NCI-H1417 (cell line): ENCODE measurements at regions not wholly inside any gene's neighbourhood (a gene's known extent, or its start where the extent isn't known, plus 50 kb on each side); places are given as distances from the start of the nearest gene placed in this dataset.
"Not testable (repeated sequence)": the region's sequence is repeated elsewhere in the genome, so short reads cannot be mapped to it uniquely, and the experiment has no call there.

Experiments
- DNase-seq, 3 experiments: peaks; one replicate each; lab custom pipeline; 2025; lab: John Stamatoyannopoulos, UW

DNA sequence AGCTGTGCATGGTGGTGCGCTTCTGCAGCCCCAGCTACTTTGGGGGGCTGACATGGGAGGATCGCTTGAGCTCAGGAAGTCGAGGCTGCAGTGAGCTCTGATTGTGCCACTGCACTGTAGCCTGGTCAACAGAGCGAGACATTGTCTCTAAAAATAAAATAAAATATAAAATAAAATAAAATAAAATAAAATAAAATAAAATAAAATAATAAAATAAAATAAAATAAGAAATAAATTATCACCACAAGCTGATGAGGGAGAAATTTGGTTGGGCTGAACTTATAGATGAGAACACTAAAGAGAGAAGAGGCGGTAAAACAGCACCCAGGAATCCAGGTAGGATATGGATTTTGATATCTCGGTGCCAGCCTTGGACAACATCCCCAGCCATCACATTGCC, 933.7 kb downstream of the NLGN4X start:
- DNase-seq: no peak

DNA sequence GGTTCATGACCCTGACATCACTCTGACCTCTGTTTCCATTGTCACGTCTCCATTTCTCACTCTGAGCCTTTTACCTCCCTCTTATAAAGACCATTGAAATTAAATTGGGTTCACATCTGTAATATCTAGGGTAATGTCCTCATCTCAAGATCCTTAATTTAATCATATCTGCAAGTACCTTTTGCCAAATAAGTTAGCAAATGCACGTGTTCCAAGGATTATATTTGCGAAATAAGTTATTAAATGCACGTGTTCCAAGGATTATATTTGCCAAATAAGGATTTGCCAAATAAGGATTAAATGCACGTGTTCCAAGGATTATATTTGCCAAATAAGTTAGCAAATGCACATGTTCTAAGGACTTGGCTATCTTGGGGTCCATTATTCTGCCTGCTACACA, 938.0 kb downstream of the NLGN4X start:
- no peak for DNase-seq

DNA sequence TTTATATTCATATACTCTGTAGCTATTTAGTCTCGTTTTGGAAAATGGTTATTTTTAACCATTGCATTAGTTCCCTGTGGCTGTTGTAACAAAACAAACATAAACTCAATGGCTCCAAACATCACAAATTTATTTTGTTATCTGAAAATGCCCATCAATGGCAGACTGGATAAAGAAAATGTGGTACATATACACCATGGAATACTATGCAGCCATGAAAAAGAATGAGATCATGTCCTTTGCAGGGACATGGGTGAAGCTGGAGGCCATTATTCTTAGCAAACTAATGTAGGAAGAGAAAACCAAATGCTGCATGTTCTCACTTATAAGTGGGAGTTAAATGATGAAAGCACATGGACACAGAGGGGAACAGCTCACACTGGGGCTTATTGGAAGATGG, 938.7 kb downstream of the NLGN4X start:
- not testable (repeated sequence) for DNase-seq

DNA sequence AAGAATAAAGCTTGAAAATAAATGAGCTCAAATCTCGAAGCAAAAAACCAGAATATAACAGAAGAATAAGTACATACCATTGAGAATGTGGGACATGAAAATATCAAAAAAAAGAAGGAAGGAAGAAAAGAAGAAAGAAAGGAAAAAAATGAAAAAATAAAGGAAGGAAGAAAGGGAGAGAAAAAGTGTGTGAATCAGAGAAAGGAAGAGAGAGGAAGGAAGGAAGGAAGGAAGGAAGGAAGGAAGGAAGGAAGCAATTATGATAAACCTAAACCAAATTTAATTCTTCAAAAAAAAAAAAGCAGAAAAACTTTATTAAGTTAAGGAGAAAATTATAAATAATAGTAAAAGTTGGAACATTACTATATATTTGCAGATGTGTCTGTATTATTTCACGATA, 949.8 kb downstream of the NLGN4X start:
- DNase-seq: no peak

DNA sequence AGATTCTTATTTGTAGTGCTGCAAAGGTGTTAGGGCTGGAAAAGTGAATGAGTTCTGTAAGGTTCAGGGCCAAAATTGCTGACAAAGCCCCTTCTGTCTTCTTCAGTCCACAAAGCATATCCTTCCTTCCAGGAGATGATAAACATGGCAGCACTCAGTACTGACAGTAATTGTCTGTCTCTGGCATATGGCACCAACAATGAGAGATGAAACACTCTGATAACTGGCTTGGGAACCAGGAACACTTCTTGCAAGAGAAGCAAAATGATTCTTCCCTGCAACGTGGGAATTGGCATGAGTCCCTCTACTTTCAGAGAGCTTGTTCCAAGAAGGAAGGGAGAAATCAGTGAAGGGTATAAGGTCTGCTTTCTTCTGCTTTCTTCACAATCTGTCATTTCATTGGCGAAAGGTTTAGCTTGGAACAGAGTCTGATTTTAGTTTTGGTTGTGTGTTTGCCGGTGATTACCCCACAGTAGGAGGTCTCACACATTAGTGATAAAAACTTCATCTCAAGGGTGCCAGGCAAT, 963.3 kb downstream of the NLGN4X start:
- DNase-seq: no peak

DNA sequence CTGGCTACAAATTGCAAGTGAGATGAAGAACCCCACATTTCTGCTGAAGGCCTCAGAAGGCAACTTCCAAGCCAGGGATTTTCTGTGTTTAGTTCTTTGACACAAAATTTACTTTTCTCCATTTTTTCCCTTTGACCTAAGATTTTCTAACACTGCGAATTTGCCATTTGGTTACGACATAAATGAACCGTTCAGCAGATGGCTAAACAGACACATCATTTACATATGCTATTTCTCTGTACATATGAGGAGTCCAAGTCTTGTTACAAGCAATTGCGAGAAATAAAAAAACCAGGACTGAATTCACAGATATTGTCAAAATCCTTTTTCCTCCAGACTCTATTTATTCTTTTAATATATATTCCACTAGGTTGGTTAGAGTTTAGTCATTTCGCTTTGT, 978.6 kb downstream of the NLGN4X start:
- no peak for DNase-seq

DNA sequence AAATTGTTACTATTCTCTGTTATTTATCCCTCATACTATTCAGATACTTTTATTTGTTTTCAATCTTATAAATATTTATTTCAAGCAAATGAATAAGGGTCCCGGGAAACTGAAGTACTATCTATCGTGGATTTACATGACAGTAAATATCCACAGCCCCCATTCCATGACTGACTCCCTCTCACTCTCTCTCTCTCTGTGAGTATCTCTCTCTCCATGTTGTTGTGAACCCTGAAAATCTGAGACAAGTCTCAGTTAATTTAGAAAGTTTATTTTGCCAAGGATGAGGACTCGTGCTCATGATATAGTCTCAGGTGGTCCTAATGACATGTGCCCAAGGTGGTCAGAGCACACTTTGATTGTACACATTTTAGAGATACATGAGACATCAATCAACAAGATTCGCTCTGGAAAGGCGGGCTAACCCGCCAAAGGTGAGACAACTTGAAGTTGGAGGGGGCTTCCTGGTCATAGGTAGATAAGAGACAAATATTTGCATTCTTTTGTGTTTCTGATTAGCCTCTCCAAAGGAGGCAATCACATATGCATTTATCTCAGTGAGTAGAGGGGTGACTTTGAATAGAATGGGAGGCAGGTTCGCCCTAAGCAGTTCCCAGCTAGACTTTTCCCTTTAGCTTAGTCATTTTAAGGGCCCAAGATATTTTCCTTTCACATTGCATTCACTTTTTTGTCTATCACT, 986.4 kb downstream of the NLGN4X start:
- DNase-seq: no peak

DNA sequence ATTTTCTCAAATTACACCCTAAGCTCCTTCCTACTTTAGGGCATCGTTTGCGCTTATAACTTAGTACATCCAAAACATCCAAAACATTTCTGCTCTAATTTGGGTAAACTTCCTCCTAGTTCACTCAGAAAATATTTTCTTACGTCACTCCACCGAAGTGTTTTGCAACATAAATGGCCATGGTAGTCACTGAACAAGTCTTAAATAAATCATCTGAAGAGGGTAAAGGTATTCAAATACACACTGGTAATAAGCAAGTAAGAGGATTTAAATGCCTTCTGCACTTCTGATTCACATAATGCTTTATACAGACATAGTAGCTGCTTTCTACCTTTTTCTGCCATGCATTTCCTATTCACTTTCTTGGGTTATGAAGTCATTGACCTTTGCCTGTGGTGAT, 991.9 kb downstream of the NLGN4X start:
- no peak for DNase-seq

DNA sequence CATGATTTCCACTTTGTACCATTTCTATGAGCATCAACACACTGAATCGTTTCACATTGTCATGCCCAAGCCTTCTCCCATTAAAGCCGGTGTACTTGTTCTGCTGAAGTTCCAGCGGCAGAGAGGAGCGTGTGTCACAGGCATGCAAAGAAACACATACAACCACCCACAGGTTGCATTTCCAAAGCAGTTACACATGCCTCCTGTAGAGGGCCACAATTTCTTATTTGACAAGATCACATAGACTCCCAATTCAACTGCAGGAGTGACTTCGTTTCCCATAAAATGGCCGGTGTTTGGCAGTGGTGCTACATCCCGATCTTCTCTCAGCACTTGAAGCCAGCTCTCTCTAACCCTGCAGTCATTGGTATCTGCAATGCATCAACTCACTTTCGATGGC, 992.6 kb downstream of the NLGN4X start:
- peak in 2 of 3 experiments; percentile 35 to 57 for DNase-seq

DNA sequence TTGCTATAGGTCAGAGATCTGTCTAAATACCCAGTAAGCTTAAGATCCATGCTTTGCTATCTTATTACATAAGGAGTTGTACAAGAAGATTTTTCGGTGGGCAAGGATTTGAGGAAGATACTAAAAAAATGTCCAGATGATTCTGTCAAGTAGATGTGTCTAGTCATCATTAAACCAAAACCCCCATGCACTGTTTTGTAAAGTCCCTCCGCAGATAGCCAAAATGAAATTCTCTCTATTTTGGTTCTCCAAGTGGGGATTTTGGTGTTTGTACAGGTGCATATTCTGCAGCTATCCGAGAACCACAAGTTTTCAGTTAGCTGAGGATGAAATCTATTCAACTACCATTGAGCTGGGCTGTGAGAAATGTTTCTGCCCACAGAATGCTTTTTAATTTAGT, 994.8 kb downstream of the NLGN4X start:
- no peak for DNase-seq

DNA sequence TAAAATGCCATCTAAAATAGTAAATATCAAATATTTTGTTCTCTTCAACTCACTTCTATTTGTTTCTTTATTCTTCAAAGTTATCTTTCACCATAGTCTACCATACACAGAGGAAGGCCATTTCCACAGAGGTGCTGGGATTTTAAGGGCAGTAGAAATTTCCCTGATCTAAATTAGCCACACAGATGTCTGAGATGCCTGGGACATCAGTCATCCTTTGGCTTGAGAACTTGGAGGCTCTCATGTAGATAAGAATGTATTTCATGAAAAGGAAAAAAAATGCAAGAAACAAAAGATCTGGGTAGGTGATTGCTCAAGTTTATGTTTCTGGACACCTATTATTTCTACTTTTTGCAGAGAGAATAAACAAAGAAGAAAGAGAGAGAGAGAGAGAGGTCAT, 1008.2 kb downstream of the NLGN4X start:
- no peak for DNase-seq

DNA sequence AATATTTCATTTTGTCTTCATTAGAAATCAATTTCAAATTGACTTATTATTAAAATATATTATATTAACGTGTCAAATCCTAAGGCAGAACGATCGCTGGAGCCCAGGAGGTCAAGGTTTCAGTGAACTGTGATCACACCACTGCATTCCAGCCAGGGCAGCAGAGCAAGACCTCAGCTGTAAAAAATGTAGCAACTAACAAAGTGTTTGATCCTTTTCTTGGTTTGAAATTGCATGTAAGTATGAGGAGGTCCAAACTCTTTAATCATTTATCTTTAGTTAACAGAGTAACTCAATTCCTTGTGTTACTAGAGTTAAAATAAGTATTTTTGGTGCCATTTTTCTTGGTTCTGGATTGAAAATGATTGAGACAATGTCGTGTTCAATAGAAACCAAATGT, 1033.9 kb downstream of the NLGN4X start:
- DNase-seq: no peak

DNA sequence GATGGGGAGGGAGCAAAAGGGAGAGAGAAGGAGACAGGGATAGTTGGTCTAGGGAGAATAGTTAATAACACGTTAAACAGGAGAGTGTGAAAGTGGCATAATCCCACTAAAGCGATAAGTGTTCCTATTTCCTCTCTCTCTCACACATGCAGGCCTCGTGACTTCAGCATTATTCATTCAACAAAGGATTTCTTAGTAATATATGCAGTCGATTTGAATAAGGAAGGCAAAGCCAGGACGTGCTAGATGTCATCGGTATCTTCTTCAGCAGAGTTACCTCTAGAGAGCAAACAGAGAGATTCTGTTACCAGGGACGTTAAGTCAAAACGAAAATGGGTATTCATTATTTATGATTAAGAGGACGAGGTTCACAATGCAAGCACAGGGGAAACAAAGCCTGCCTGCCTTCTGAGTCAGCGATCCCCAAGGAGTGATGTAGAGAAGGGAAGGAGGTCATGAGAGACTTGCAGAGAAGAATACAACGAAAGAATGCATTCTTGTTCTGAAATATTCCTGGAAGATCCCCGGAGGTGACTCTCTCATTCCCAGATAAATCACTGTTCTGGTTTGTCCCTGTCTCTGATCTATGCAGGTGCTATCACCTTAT, 1048.4 kb downstream of the NLGN4X start:
- no peak for DNase-seq

DNA sequence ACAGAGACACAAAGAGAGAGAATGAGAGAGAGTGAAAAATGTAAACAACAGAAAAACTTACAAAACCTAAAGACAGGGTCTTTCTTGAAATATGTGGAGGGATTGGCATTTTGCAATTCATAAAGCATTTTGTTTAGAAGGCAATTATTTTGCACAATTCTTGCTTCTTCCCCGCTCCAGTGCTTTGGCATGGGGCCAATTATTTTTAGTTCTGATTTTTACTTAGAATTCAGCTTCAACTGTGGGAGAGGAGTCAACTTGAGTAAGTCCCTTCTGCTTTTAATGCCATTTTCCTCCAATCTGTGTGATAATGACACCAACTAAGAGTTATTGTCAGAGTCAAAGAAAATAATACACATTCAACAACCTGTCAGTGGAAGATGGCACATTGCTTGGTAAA, 1051.9 kb downstream of the NLGN4X start:
- DNase-seq: no peak

DNA sequence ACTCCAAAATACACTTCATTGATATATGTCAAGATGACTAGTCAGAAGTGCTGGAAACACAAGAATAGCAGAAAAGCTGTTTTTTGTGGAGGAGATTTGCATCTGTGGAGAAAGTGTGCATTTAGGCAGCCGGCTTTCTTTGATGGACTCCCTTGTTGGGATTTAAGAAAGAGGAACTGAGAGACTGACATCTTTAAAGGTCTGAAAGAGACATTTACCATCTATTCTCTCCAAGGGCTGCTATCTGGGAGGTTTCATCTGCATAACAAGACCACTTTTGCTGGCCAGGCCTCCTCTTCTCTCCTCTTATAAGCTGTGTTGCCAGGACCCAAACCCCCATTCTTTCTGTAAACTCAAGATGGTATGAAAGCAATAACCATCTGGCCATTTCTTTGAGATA, 1065.0 kb downstream of the NLGN4X start:
- no peak for DNase-seq

DNA sequence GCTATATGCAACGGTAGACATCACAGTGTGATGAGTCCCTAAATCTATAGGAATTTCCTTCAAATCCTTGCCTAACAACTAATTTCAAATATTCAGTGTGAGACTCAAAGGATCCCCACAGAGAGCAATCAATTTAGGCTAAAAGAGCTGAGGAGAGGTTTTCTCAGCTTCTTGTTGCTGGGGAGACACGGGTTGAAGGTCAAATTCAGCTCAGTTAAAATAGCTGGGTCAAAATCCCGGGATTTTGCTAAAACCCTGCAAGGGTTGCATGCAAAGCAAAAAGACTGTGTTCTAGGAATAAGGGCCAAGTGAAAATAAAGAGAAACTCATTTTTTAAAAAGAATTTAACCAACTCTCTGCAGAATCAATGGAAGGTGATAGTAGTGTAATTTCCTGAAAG, 1073.4 kb downstream of the NLGN4X start:
- no peak for DNase-seq

DNA sequence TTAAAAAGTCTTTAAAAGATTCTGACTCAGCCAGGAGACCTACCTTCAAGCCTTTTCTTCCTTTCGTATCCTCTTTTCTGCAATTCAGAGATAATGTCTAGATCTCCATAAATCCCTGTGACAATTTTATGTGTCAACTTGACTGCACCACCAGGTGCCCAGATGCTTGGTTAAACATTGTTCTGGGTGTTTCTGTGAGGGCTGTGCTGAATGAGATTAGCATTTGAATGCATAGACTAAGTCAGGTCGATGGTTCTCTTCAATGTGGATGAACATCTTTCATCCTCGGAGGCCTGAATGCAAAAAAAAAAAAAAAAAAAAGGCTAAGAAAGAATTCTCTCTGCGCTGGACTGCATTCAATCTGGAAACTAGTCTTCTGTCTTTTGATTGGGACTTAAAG, 1082.7 kb downstream of the NLGN4X start:
- DNase-seq: peak in 1 of 3 experiments; percentile 14

DNA sequence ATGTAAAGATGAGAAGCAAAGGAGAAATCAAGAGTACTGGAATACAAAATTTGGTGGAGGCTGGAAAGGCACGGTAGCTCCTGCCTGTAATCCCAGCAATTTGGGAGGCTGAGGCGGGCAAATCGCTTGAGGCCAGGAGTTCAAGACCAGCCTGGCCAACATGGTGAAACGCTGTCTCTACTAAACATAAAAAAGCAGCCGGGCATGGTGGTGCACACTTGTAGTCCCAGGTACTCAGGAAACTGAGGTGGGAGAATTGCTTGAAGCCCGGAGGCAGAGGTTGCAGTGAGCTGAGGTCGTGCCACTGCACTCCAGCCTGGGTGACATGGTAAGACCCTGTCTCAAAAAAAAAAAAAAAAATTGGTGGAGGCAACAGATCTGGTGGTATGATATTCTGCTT, 1086.0 kb downstream of the NLGN4X start:
- no peak for DNase-seq

DNA sequence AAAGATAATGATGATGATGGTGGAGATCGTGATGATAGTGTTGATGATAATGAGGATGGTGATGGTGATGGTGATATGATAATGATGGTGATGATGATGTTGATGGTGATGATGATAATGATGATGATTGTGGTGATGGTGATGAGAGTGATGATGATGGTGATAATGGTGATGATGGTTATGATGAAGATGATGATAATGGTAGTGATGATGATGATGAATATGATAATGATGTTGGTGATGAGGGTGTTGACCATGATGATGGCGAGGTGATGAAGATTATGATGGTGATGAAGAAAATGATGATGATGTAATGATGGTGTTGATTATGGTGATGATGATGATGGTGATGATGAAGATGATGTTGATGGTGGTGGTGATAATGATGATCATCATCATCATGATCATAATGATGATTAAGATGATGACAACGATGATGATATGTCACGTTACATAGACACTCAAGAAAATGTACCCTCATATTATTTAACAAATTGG, 1106.4 kb downstream of the NLGN4X start:
- DNase-seq: no peak

DNA sequence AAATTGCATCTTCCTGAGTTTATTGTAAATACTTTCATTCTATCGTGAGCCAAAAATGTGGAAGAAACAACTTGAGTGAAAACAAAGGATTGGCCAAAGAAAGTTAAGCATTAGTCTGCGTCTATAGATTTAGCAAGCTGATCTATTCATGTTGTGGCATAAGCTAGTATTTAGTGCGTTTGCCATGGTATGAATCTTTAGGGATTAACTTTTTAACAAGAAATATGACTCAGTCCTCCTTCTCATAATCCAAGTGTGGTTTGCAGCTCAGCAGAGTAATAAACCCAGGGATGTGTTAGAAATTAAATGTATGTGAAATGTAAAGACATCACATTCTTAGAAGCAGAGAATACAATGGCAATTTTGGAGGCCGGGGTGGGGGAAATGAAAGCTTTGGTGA, 1110.9 kb downstream of the NLGN4X start:
- no peak for DNase-seq

DNA sequence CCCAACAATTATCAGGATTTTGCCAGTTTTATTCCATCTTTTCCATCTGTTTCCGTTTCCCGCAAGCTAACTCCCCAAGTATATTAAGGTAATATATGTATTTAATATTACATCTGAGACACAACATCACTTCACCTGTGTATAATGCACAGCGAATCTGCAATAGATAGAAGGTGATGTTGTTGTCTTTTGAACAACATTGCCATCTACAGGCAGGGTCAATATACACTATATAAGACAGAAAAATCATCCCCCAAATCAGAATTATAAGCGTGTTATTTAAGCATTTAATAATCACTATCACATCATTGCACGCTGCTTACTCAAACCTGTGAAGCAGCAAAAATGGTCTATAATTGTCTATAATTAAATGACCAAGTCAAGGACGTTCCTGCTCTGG, 1115.5 kb downstream of the NLGN4X start:
- peak; percentile 17 to 71 (median 59) for DNase-seq

DNA sequence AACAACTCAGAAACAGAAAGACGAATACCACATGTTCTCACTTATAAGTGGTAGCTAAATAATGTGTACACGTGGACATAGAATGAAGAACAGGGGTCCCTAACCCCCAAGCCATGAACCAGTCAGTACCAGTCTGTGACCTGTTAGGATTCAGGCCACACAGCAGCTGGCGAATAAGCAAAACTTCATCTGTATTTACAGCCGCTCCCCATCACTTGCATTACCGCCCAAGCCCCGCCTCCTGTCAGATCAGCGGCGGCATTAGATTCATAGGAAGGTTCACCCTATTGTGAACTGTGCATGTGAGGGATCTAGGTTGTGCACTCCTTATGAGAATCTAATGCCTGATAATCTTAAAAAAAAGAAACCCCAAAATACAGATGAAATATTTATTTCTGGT, 1128.7 kb downstream of the NLGN4X start:
- no peak for DNase-seq

DNA sequence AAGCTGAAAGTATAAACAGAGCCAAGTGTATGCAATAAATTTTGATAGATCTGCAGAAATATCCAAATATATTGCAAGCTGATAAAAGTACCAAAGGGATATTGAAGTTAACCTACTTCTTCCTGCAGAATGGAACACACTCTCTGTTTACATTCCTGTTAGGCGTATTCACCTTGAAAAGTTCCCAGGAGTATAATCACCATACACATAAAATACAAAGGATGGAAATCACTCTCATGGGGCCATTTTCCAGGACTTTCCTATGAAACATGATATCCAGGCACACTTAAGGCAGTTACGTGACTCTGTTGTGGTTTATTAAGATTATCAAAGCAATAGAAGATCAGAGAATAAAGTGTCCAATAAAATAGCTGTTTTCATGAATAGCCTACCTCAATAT, 1142.3 kb downstream of the NLGN4X start:
- DNase-seq: peak in 1 of 3 experiments; percentile 61

DNA sequence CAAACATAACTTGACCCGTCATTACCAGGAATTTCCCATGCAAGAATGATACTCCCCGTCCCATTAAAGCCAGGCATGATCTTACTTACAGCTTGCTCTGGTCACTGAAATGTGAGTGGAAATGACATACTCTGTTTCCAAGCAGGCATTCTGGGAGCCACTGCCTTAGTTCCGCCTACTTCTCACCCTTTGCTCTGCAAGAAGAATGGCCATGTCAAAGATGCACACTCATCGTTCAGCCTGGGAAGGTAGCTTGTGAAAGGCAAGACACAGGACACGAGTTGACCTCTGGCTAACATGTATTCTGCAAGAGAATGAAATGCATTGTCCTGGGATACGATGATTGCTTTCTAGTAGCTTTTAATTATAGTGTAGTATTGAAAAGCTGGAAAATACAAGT, 1144.4 kb downstream of the NLGN4X start:
- no peak for DNase-seq
